Stimulated activated memory B cell treated with anti-CD40 and anti-IgM and Interleukin-4, amounts not matched to agents 10 μg/mL and 1 μg/mL and 100 μg/mL, for 72 hours (primary cell): ENCODE measurements at regions not wholly inside any gene's neighbourhood (a gene's known extent, or its start where the extent isn't known, plus 50 kb on each side); places are given as distances from the start of the nearest gene placed in this dataset.

ENCODE experiments used
- ATAC-seq: fragments of 150-1000 bp; cut with Tn5 transposase; 2 replicates; pipeline ENCODE4 v1.10.0; 2021
- H3K27ac Mint-ChIP-seq: one replicate; pipeline ENCODE4 v1.8.0; 2022; ENCODE audit warnings: mild to moderate bottlenecking, mixed read lengths
- H3K27me3 Mint-ChIP-seq: one replicate; pipeline ENCODE4 v1.8.0; 2022; ENCODE audit warnings: mixed read lengths
- H3K36me3 Mint-ChIP-seq: one replicate; pipeline ENCODE4 v1.8.0; 2022; ENCODE audit warnings: mixed read lengths
- H3K4me1 Mint-ChIP-seq: one replicate; pipeline ENCODE4 v1.8.0; 2022; ENCODE audit warnings: mixed read lengths
- H3K4me3 Mint-ChIP-seq: one replicate; pipeline ENCODE4 v1.8.0; 2022; ENCODE audit warnings: mild to moderate bottlenecking, moderate library complexity, mixed read lengths
- H3K9me3 Mint-ChIP-seq: one replicate; pipeline ENCODE4 v1.8.0; 2022; ENCODE audit warnings: mixed read lengths

DNA sequence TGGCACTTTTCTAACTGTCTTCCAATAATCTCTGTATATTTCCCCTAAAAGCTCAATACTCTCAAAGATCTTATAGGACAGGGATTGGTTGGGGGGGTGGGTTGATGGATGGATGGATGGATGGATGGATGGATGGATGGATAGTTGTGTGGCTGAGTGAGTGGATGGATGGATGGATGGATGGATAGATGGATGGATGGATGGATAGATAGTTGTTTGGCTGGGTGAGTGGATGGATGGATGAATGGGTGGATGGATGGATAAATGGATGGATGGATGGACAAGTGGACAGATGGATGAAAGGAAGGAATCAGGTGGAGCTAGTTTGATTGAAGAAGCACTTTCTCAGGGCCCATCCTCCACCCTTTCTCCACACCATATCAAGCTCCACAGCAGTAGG is 388.8 kb downstream of the CDC5L start:
- Mint-ChIP-seq H3K27me3 (peaks cover 15% of the 10 kb centered on the region), H3K36me3 (no peaks in the 10 kb centered on the region), H3K4me1 (peaks cover 11% of the 10 kb centered on the region), H3K27ac (no peak overlapping the region), H3K4me3 (no peak overlapping the region), H3K9me3 (peaks cover 9% of the 10 kb centered on the region)
- ATAC-seq = no peak

DNA sequence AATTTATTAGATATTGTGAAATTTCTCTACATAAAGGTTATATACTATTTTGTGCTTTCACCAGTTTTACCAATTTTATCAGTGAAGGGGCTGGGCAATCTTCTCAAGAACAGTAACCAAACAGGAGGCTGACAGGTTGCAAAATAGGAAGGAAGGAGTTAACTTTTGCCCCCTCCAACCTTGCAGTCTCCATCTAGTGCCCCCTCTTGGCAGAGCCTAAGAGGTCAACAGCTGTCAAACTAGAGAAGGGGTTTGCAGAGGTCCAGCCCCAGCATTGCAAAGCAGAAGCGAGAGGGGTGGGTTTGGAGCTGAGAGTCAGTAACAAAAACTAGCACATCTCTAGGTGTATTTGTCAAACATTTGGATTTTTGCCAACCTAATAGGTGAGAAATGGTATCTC is 391.0 kb downstream of the CDC5L start:
- Mint-ChIP-seq H3K4me1 (peaks cover 11% of the 10 kb centered on the region), H3K9me3 (peaks cover 8% of the 10 kb centered on the region), H3K4me3 (no peak overlapping the region), H3K27ac (no peak overlapping the region), H3K36me3 (no peaks in the 10 kb centered on the region), H3K27me3 (peaks cover 9% of the 10 kb centered on the region)
- no peak for ATAC-seq
